Activated naive CD8-positive, alpha-beta T cell treated with anti-CD3 and anti-CD28 coated beads, Interleukin-2, amount 10 ng/mL, durations not matched to agents 7 days and 5 days (primary cell): ENCODE measurements at regions not wholly inside any gene's neighbourhood (a gene's known extent, or its start where the extent isn't known, plus 50 kb on each side); places are given as distances from the start of the nearest gene placed in this dataset.
"Not testable (repeated sequence)": the region's sequence is repeated elsewhere in the genome, so short reads cannot be mapped to it uniquely, and the experiment has no call there.

Experiments used
- ATAC-seq: fragments of 150-1000 bp; cut with Tn5 transposase; one replicate; pipeline ENCODE4 v1.10.0; 2021; ENCODE audit warnings: low read depth, moderate library complexity
- POLR2A ChIA-PET: fragments of 350-600 bp; sonication (Branson Sonifier 250); formaldehyde crosslinking; loops from one replicate; lab custom pipeline; 2021; ENCODE audit warnings: antibody characterized with exemption; lab: Charles Lee
- DNase-seq: peaks from one replicate; pipeline ENCODE4 v3.0.0; 2021
- H3K27ac Mint-ChIP-seq: one replicate; pipeline ENCODE4 v1.8.0; 2022; ENCODE audit warnings: mild to moderate bottlenecking, mixed read lengths
- H3K27me3 Mint-ChIP-seq: one replicate; pipeline ENCODE4 v1.8.0; 2022; ENCODE audit warnings: mild to moderate bottlenecking, moderate library complexity, mixed read lengths
- H3K36me3 Mint-ChIP-seq: one replicate; pipeline ENCODE4 v1.8.0; 2021; ENCODE audit warnings: mild to moderate bottlenecking, mixed read lengths
- H3K4me1 Mint-ChIP-seq: one replicate; pipeline ENCODE4 v1.8.0; 2021; ENCODE audit warnings: mixed read lengths
- H3K4me3 Mint-ChIP-seq: one replicate; pipeline ENCODE4 v1.8.0; 2022; ENCODE audit warnings: mild to moderate bottlenecking, moderate library complexity, mixed read lengths
- H3K9me3 Mint-ChIP-seq: one replicate; pipeline ENCODE4 v1.8.0; 2021; ENCODE audit warnings: mixed read lengths

DNA sequence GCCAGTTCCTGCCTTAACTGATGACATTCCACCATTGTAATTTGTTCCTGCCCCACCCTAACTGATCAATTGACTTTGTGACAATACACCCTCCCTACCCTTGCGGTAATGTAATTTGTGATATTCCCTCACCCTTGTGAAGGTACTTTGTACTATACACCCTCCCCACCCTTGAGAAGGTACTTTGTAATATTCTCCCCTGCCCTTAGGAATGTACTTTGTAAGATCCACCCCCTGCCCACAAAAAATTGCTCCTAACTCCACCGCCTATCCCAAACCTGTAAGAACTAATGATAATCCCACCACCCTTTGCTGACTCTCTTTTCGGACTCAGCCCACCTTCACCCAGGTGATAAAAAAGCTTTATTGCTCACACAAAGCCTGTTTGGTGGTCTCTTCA, 288.5 kb upstream of the GK2 start:
- DNase-seq, H3K36me3 Mint-ChIP-seq, H3K9me3 Mint-ChIP-seq, H3K27ac Mint-ChIP-seq, H3K4me3 Mint-ChIP-seq, H3K4me1 Mint-ChIP-seq, H3K27me3 Mint-ChIP-seq, ATAC-seq, POLR2A ChIA-PET: not testable (repeated sequence)

- DNase-seq, result no peak
- H3K9me3 Mint-ChIP-seq, result peaks cover 5% of the 10 kb centered on the region
- H3K27ac Mint-ChIP-seq, result no peak overlapping the region
- POLR2A ChIA-PET, result no interaction called here
- peaks cover 4% of the 10 kb centered on the region for H3K27me3 Mint-ChIP-seq
- H3K36me3 Mint-ChIP-seq, result no peaks in the 10 kb centered on the region
- H3K4me3 Mint-ChIP-seq, result no peak overlapping the region
- no peak for ATAC-seq
- H3K4me1 Mint-ChIP-seq, result no peaks in the 10 kb centered on the region
Measured at GRCh38 chr4:79695848-79696247, 287.8 kb upstream of the GK2 start.

DNA sequence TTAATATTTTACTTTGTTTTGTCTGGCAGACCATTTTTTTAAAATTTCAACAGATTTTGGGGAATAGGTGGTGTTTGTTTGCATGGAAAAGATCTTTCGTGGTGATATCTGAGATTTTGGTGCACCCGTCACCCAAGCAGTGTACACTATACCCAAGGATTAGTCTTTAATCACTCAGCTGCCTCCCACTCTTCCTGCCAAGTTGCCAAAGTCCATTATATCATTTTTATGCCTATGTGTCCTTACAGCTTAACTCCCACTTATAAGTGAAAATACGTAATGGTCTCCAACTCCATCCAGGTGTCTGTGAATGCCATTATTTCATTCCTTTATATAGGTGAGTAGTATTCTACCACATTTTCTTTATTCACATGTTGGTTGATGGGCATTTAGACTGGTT, 281.7 kb upstream of the GK2 start:
- no peaks in the 10 kb centered on the region for H3K36me3 Mint-ChIP-seq
- H3K27ac Mint-ChIP-seq, result no peak overlapping the region
- POLR2A ChIA-PET, result no interaction called here
- ATAC-seq (no peak), DNase-seq (no peak)
- no peaks in the 10 kb centered on the region for H3K4me1 Mint-ChIP-seq
- no peak overlapping the region for H3K4me3 Mint-ChIP-seq
- peaks cover 4% of the 10 kb centered on the region for H3K27me3 Mint-ChIP-seq
- H3K9me3 Mint-ChIP-seq, result peaks cover 4% of the 10 kb centered on the region

DNA sequence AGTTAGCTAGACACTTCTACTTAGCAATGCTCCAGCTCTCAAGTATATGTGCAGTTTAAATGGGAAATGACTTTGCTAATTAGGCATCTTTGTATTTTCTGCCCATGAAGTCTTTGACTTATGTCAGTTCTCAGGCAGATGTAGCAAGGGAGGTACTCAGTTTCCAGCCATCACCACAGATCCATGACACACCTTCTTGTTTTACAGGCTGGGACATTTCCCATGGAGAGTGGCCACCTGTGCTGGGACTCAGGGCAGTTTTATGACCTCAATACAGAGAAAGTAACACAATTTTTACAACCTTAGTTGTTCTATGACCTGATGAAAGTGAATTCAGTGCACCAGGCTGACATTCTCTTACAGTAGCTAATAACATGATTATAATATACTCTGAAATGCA, 280.7 kb upstream of the GK2 start:
- Mint-ChIP-seq H3K4me1 (no peaks in the 10 kb centered on the region), H3K27ac (no peak overlapping the region), H3K36me3 (no peaks in the 10 kb centered on the region), H3K27me3 (peaks cover 4% of the 10 kb centered on the region), H3K4me3 (no peak overlapping the region), H3K9me3 (peaks cover under 1% of the 10 kb centered on the region)
- no peak for DNase-seq
- POLR2A ChIA-PET, result no interaction called here
- ATAC-seq, result no peak

GRCh38 chr4:79687006-79687405, 279.0 kb upstream of the GK2 start:
- no peaks in the 10 kb centered on the region for H3K36me3 Mint-ChIP-seq
- POLR2A ChIA-PET, result no interaction called here
- no peak overlapping the region for H3K27ac Mint-ChIP-seq
- no peaks in the 10 kb centered on the region for H3K4me1 Mint-ChIP-seq
- ATAC-seq, result no peak
- no peak for DNase-seq
- H3K4me3 Mint-ChIP-seq, result no peak overlapping the region
- no peaks in the 10 kb centered on the region for H3K9me3 Mint-ChIP-seq
- peaks cover 4% of the 10 kb centered on the region for H3K27me3 Mint-ChIP-seq

GRCh38 chr4:79685542-79685941, 277.5 kb upstream of the GK2 start:
- H3K27me3 Mint-ChIP-seq, result peaks cover 2% of the 10 kb centered on the region
- no peaks in the 10 kb centered on the region for H3K9me3 Mint-ChIP-seq
- DNase-seq (no peak), ATAC-seq (no peak)
- H3K36me3 Mint-ChIP-seq, result no peaks in the 10 kb centered on the region
- H3K4me1 Mint-ChIP-seq, result no peaks in the 10 kb centered on the region
- H3K27ac Mint-ChIP-seq, result no peak overlapping the region
- POLR2A ChIA-PET, result no interaction called here
- H3K4me3 Mint-ChIP-seq, result no peak overlapping the region

DNA sequence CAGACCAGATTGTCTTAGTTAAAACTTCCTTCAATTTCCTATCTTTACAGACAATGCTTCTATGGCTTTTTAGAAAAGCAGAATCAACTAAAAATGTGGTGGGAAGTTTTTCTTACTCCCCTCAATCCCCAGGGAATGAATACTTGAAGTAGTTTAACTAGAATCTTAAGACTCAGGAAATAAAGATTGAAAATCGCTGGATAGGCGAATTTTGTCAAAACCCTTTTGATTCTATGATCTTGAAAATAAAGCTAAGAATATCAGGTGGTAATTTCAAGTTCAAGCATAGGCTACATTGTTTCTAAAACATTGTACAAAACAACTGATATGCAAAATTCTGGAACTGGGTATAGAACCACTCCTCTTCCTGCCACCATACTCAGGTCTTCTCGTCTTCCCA, 276.5 kb upstream of the GK2 start:
- H3K27me3 Mint-ChIP-seq, result peaks cover 2% of the 10 kb centered on the region
- no peaks in the 10 kb centered on the region for H3K9me3 Mint-ChIP-seq
- H3K36me3 Mint-ChIP-seq, result no peaks in the 10 kb centered on the region
- POLR2A ChIA-PET, result no interaction called here
- ATAC-seq, result no peak
- no peak overlapping the region for H3K27ac Mint-ChIP-seq
- no peak for DNase-seq
- no peak overlapping the region for H3K4me3 Mint-ChIP-seq
- no peaks in the 10 kb centered on the region for H3K4me1 Mint-ChIP-seq

DNA sequence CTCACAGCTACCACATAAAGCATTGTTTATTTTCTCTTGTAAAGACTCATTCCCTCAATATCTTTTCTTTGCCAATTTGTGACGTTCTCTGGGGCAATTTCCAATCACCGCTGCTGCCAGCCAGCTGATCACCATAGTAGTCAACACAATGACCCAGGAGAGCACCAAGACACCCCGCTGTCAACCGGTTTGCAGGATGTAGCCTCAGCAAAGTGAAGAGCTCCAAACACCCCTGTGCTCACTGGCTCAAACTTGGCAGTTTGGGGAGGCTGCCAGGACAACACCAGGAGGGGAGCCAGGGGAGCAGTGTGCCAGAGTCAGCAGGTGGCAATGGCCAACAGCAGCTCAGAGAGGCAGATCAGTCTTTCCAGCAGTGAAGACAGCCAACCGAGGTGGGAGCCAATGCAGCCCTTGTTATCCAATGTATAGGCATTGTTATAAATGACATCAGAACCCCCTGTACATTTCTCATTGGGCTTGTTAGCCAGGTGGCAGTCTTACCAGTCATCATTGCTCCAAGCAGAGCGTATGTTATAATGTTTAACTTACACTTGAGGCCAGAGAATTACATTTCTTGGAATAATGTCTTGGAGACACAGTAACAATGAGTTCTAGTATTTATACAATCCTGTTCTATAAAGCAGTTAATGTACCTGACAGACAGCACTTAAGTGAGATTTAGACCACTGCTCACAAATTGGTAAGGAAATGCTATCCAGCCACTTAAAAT, 274.9 kb upstream of the GK2 start:
- H3K27ac Mint-ChIP-seq, result no peak overlapping the region
- no peaks in the 10 kb centered on the region for H3K9me3 Mint-ChIP-seq
- no peak for ATAC-seq
- DNase-seq, result no peak
- H3K4me1 Mint-ChIP-seq, result no peaks in the 10 kb centered on the region
- no peak overlapping the region for H3K4me3 Mint-ChIP-seq
- POLR2A ChIA-PET, result no interaction called here
- H3K36me3 Mint-ChIP-seq, result no peaks in the 10 kb centered on the region
- H3K27me3 Mint-ChIP-seq, result peaks cover 2% of the 10 kb centered on the region

GRCh38 chr4:79682161-79682560, 274.1 kb upstream of the GK2 start:
- peaks cover 2% of the 10 kb centered on the region for H3K27me3 Mint-ChIP-seq

DNA sequence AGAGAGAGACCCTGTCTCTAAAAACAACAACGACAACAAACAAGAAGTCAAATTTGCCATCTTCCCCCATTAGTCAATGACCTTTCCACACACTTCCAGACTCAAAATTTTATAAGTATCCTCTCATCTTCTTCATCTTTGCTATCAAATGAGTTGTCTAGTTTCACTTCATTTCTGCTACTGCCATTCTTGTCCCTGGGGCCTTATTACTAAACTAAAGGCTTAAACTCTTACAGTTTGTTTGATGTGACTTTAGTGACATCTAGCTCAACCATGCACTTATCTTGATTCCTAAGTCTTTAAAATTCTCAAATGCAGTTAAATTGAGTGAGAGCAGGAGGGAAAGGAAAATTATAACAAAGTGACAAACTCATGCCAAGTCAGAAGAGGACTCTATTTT, 271.8 kb upstream of the GK2 start:
- POLR2A ChIA-PET, result no interaction called here
- H3K36me3 Mint-ChIP-seq, result no peaks in the 10 kb centered on the region
- H3K4me1 Mint-ChIP-seq, result no peaks in the 10 kb centered on the region
- H3K27ac Mint-ChIP-seq, result no peak overlapping the region
- no peak overlapping the region for H3K4me3 Mint-ChIP-seq
- H3K27me3 Mint-ChIP-seq, result no peaks in the 10 kb centered on the region
- DNase-seq (no peak), ATAC-seq (no peak)
- H3K9me3 Mint-ChIP-seq, result no peaks in the 10 kb centered on the region

More at GRCh38 chr4:79682161-79682560, 274.1 kb upstream of the GK2 start:
- POLR2A ChIA-PET, result no interaction called here
- Mint-ChIP-seq H3K27ac (no peak overlapping the region), H3K9me3 (no peaks in the 10 kb centered on the region), H3K4me1 (no peaks in the 10 kb centered on the region), H3K4me3 (no peak overlapping the region), H3K36me3 (no peaks in the 10 kb centered on the region)
- DNase-seq, result no peak
- no peak for ATAC-seq

GRCh38 chr4:79678472-79679202, 270.6 kb upstream of the GK2 start:
- H3K36me3 Mint-ChIP-seq, result no peaks in the 10 kb centered on the region
- H3K4me1 Mint-ChIP-seq, result no peaks in the 10 kb centered on the region
- no peak overlapping the region for H3K27ac Mint-ChIP-seq
- peaks cover 1% of the 10 kb centered on the region for H3K9me3 Mint-ChIP-seq
- DNase-seq, result no peak
- H3K4me3 Mint-ChIP-seq, result no peak overlapping the region
- no peaks in the 10 kb centered on the region for H3K27me3 Mint-ChIP-seq
- no peak for ATAC-seq
- POLR2A ChIA-PET, result no interaction called here

DNA sequence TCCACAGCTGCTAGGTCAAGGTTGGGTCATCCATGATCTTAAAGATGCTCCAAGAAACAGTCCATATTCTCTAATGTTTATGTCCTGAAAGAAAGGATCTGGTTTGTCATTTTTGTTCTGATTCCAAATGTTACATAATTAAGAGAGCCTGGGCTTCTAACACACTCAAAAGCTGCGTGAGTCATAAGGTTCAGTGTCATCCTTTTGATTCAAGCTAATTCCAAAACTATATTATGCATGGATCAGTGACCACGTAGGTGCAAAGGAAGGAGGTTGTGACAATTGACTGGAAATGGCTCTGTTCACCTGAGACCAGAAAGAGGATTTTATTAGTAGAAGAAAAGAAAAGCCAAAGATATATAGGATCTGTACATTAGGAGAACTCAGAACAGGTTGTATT, 268.7 kb upstream of the GK2 start:
- ATAC-seq (no peak), DNase-seq (no peak)
- no peaks in the 10 kb centered on the region for H3K4me1 Mint-ChIP-seq
- H3K27me3 Mint-ChIP-seq, result no peaks in the 10 kb centered on the region
- no peaks in the 10 kb centered on the region for H3K36me3 Mint-ChIP-seq
- peaks cover 6% of the 10 kb centered on the region for H3K9me3 Mint-ChIP-seq
- POLR2A ChIA-PET, result no interaction called here
- H3K27ac Mint-ChIP-seq, result no peak overlapping the region
- H3K4me3 Mint-ChIP-seq, result no peak overlapping the region

DNA sequence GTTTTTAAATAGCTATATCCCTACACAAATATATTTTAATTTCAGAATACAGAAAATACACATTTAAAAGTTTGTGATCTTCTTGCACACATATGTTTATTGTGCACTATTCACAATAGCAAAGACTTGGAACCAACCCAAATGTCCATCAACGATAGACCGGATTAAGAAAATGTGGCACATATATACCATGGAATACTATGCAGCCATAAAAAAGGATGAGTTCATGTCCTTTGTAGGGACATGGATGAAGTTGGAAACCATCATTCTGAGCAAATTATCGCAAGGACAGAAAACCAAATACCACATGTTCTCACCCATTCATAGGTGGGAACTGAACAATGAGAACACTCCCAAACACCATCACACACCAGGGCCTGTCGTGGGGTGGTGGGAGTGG, 266.9 kb upstream of the GK2 start:
- DNase-seq, H3K27me3 Mint-ChIP-seq, H3K4me1 Mint-ChIP-seq, H3K4me3 Mint-ChIP-seq, POLR2A ChIA-PET, H3K9me3 Mint-ChIP-seq, H3K36me3 Mint-ChIP-seq, H3K27ac Mint-ChIP-seq, ATAC-seq: not testable (repeated sequence)

- POLR2A ChIA-PET, result no interaction called here
- Mint-ChIP-seq H3K27ac (no peak overlapping the region), H3K36me3 (no peaks in the 10 kb centered on the region), H3K9me3 (peaks cover 6% of the 10 kb centered on the region), H3K4me3 (no peak overlapping the region), H3K4me1 (no peaks in the 10 kb centered on the region), H3K27me3 (no peaks in the 10 kb centered on the region)
- no peak for ATAC-seq
- DNase-seq, result no peak
Measured at GRCh38 chr4:79673898-79674297, 265.9 kb upstream of the GK2 start.
